GM23338 (cell line): ENCODE measurements at regions not wholly inside any gene's neighbourhood (a gene's known extent, or its start where the extent isn't known, plus 50 kb on each side); places are given as distances from the start of the nearest gene placed in this dataset.

Experiments used
- ATAC-seq: fragments of 200-7000 bp; cut with Tn5 transposase; 3 replicates; pipeline ENCODE4 v1.9.1; 2020
- DNase-seq: peaks from one replicate; pipeline ENCODE4 v3.0.0-alpha.2; 2015; ENCODE audit warnings: low spot score
- H2AFZ ChIP-seq: fragments of 200-600 bp; sonication (generic); 2 replicates; pipeline ENCODE4 v1.8.0; 2016; ENCODE audit warnings: antibody characterized with exemption, mild to moderate bottlenecking, moderate library complexity
- H3F3A ChIP-seq: fragments of 200-600 bp; sonication (generic); replicated peaks from 2 replicates; pipeline ENCODE4 v1.8.0; 2017; ENCODE audit warnings: antibody characterized with exemption, mixed run types, low read depth
- H3K27ac ChIP-seq: fragments of 200-600 bp; sonication (generic); 2 replicates; pipeline ENCODE4 v1.6.1; 2016; ENCODE audit warnings: low read depth
- H3K27me3 ChIP-seq: fragments of 200-600 bp; sonication (generic); 2 replicates; pipeline ENCODE4 v1.8.0; 2016; ENCODE audit warnings: mild to moderate bottlenecking, mixed run types, moderate library complexity; ENCODE audit not compliant: insufficient read depth
- H3K36me3 ChIP-seq: fragments of 200-600 bp; sonication (generic); 2 replicates; pipeline ENCODE4 v1.8.0; 2016; ENCODE audit warnings: mild to moderate bottlenecking; ENCODE audit not compliant: insufficient read depth
- H3K4me1 ChIP-seq: fragments of 200-600 bp; sonication (generic); 2 replicates; pipeline ENCODE4 v1.8.0; 2016; ENCODE audit warnings: mild to moderate bottlenecking, moderate library complexity; ENCODE audit not compliant: insufficient read depth
- H3K4me2 ChIP-seq: fragments of 200-600 bp; sonication (generic); 2 replicates; pipeline ENCODE4 v1.7.1; 2017; ENCODE audit warnings: mixed run types
- H3K4me3 ChIP-seq: fragments of 200-600 bp; sonication (generic); 2 replicates; pipeline ENCODE4 v1.6.1; 2016; ENCODE audit warnings: mixed run types
- H3K79me2 ChIP-seq: fragments of 200-600 bp; sonication (generic); replicated peaks from 2 replicates; pipeline ENCODE4 v1.8.0; 2017; ENCODE audit warnings: mild to moderate bottlenecking; ENCODE audit not compliant: insufficient read depth
- H3K9me2 ChIP-seq: fragments of 200-600 bp; sonication (generic); 2 replicates; pipeline ENCODE4 v1.8.0; 2017; ENCODE audit not compliant: insufficient read depth
- H4K20me1 ChIP-seq: fragments of 200-600 bp; sonication (generic); replicated peaks from 2 replicates; pipeline ENCODE4 v1.8.0; 2017; ENCODE audit warnings: mild to moderate bottlenecking; ENCODE audit not compliant: insufficient read depth
- H3K27ac Mint-ChIP-seq: 2 replicates; pipeline ENCODE4 v1.8.0; 2020; ENCODE audit warnings: inconsistent platforms, mild to moderate bottlenecking, moderate library complexity, mixed read lengths
- H3K27me3 Mint-ChIP-seq: 3 replicates; pipeline ENCODE4 v1.8.0; 2022; ENCODE audit warnings: low read depth, mild to moderate bottlenecking, moderate library complexity, mixed read lengths, inconsistent platforms; ENCODE audit not compliant: insufficient read depth, poor library complexity
- H3K36me3 Mint-ChIP-seq: 3 replicates; pipeline ENCODE4 v1.8.0; 2021; ENCODE audit warnings: low read depth, mild to moderate bottlenecking, inconsistent platforms, moderate library complexity, mixed read lengths
- H3K4me1 Mint-ChIP-seq: 3 replicates; pipeline ENCODE4 v1.8.0; 2020; ENCODE audit warnings: mild to moderate bottlenecking, inconsistent platforms, mixed read lengths
- H3K4me3 Mint-ChIP-seq: 3 replicates; pipeline ENCODE4 v1.8.0; 2021; ENCODE audit warnings: moderate library complexity, mild to moderate bottlenecking, inconsistent platforms, mixed read lengths
- H3K9me3 Mint-ChIP-seq: 3 replicates; pipeline ENCODE4 v1.8.0; 2020; ENCODE audit warnings: moderate library complexity, mild to moderate bottlenecking, inconsistent platforms, mixed read lengths
- CREB1 ChIP-seq: fragments of 250-450 bp; sonication (Bioruptor Pico); IDR thresholded peaks from 2 replicates; pipeline ENCODE4 v1.5.0; 2020; ENCODE audit warnings: low read depth, mild to moderate bottlenecking, moderate library complexity
- ETS1 ChIP-seq: IDR thresholded peaks from 2 replicates; pipeline ENCODE4 v1.6.1; 2016; ENCODE audit warnings: antibody characterized with exemption
- EZH2 ChIP-seq: fragments of 200-600 bp; sonication (generic); IDR thresholded peaks from one replicate; pipeline ENCODE4 v1.8.0; 2017; ENCODE audit warnings: antibody characterized with exemption, mild to moderate bottlenecking, low read depth; ENCODE audit not compliant: unreplicated experiment
- EZH2phosphoT487 ChIP-seq: fragments of 200-600 bp; sonication (generic); IDR thresholded peaks from one replicate; pipeline ENCODE4 v1.8.1; 2018; ENCODE audit warnings: antibody characterized with exemption; ENCODE audit not compliant: unreplicated experiment
- JUNB ChIP-seq: IDR thresholded peaks from one replicate; pipeline ENCODE4 v1.6.1; 2016; ENCODE audit warnings: antibody characterized with exemption; ENCODE audit not compliant: unreplicated experiment
- NANOG ChIP-seq: IDR thresholded peaks from 2 replicates; pipeline ENCODE4 v1.6.1; 2016; ENCODE audit warnings: antibody characterized with exemption, borderline replicate concordance
- POLR2AphosphoS5 ChIP-seq: IDR thresholded peaks from 2 replicates; pipeline ENCODE4 v1.6.1; 2016; ENCODE audit warnings: antibody characterized with exemption, low read depth
- STAT1 ChIP-seq: IDR thresholded peaks from one replicate; pipeline ENCODE4 v1.6.1; 2016; ENCODE audit warnings: antibody characterized with exemption; ENCODE audit not compliant: unreplicated experiment
- ZNF114 ChIP-seq: fragments of 250-450 bp; sonication (Bioruptor Pico); IDR thresholded peaks from 2 replicates; pipeline ENCODE4 v1.5.0; 2020; ENCODE audit warnings: mild to moderate bottlenecking, moderate library complexity
- ZNF331 ChIP-seq: fragments of 250-450 bp; sonication (Bioruptor Pico); IDR thresholded peaks from 2 replicates; pipeline ENCODE4 v1.5.0; 2020; ENCODE audit warnings: low read depth, mild to moderate bottlenecking, moderate library complexity
- TF ChIP-seq, protein P1 (sequence below), 2 experiments: fragments of 200-600 bp in 1 of 2; sonication (generic) in 1 of 2; conservative IDR thresholded peaks; 2 replicates each; pipeline versions ENCODE4 v1.5.1 to v1.6.1; 2016 to 2017; ENCODE audit warnings: antibody characterized with exemption in 2 of 2, low read depth in 2 of 2, mild to moderate bottlenecking in 2 of 2, moderate library complexity in 1 of 2
- TF ChIP-seq, protein P2 (sequence below): IDR thresholded peaks from one replicate; pipeline ENCODE4 v1.6.1; 2018; ENCODE audit warnings: antibody characterized with exemption; ENCODE audit not compliant: unreplicated experiment
- TF ChIP-seq, protein P3 (sequence below): fragments of 250-450 bp; sonication (Bioruptor Pico); IDR thresholded peaks from 2 replicates; pipeline ENCODE4 v1.5.0; 2020; ENCODE audit warnings: mild to moderate bottlenecking, moderate library complexity

DNA sequence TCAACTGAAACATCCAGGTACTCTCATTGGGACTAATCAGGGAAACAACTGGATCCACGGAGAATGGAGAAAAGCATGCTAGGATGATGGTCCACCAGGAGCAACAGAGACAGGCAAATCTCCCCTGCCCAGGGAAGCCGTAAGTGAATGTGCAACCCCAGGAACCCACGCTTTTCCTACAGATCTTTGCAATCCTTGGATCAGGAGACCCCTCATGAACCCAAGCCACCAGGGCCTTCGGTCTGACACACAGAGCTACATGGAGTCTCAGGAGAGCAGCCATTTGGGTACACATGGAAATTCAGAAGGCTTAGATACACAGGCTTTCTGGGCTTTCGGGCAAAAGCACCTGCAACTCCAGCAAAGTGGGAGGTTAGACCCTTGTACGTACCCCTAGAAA, 122.1 kb upstream of the PTCHD4 start:
- H3K27me3 Mint-ChIP-seq, result peaks cover 2% of the 10 kb centered on the region
- ATAC-seq (no peak), DNase-seq (no peak)
- H3K36me3 ChIP-seq, result no peaks in the 10 kb centered on the region
- no peak for TF ChIP-seq ZNF114 (CRISPR knock-in tag)
- no peak for TF ChIP-seq NANOG
- TF ChIP-seq STAT1, result no peak
- TF ChIP-seq POLR2AphosphoS5, result no peak
- TF ChIP-seq EZH2phosphoT487, result no peak
- TF ChIP-seq, protein P1, sequence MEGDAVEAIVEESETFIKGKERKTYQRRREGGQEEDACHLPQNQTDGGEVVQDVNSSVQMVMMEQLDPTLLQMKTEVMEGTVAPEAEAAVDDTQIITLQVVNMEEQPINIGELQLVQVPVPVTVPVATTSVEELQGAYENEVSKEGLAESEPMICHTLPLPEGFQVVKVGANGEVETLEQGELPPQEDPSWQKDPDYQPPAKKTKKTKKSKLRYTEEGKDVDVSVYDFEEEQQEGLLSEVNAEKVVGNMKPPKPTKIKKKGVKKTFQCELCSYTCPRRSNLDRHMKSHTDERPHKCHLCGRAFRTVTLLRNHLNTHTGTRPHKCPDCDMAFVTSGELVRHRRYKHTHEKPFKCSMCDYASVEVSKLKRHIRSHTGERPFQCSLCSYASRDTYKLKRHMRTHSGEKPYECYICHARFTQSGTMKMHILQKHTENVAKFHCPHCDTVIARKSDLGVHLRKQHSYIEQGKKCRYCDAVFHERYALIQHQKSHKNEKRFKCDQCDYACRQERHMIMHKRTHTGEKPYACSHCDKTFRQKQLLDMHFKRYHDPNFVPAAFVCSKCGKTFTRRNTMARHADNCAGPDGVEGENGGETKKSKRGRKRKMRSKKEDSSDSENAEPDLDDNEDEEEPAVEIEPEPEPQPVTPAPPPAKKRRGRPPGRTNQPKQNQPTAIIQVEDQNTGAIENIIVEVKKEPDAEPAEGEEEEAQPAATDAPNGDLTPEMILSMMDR (conservative IDR thresholded peaks at IDR 0.05; ENCODE audit: low read depth in 2 of 2), result no peak
- no peak for TF ChIP-seq ZNF331 (CRISPR knock-in tag)
- no peak for TF ChIP-seq EZH2
- TF ChIP-seq CREB1 (CRISPR knock-in tag), result no peak
- no peak for TF ChIP-seq JUNB
- TF ChIP-seq ETS1, result no peak
- TF ChIP-seq, protein P2, sequence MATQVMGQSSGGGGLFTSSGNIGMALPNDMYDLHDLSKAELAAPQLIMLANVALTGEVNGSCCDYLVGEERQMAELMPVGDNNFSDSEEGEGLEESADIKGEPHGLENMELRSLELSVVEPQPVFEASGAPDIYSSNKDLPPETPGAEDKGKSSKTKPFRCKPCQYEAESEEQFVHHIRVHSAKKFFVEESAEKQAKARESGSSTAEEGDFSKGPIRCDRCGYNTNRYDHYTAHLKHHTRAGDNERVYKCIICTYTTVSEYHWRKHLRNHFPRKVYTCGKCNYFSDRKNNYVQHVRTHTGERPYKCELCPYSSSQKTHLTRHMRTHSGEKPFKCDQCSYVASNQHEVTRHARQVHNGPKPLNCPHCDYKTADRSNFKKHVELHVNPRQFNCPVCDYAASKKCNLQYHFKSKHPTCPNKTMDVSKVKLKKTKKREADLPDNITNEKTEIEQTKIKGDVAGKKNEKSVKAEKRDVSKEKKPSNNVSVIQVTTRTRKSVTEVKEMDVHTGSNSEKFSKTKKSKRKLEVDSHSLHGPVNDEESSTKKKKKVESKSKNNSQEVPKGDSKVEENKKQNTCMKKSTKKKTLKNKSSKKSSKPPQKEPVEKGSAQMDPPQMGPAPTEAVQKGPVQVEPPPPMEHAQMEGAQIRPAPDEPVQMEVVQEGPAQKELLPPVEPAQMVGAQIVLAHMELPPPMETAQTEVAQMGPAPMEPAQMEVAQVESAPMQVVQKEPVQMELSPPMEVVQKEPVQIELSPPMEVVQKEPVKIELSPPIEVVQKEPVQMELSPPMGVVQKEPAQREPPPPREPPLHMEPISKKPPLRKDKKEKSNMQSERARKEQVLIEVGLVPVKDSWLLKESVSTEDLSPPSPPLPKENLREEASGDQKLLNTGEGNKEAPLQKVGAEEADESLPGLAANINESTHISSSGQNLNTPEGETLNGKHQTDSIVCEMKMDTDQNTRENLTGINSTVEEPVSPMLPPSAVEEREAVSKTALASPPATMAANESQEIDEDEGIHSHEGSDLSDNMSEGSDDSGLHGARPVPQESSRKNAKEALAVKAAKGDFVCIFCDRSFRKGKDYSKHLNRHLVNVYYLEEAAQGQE, result no peak
- TF ChIP-seq, protein P3, sequence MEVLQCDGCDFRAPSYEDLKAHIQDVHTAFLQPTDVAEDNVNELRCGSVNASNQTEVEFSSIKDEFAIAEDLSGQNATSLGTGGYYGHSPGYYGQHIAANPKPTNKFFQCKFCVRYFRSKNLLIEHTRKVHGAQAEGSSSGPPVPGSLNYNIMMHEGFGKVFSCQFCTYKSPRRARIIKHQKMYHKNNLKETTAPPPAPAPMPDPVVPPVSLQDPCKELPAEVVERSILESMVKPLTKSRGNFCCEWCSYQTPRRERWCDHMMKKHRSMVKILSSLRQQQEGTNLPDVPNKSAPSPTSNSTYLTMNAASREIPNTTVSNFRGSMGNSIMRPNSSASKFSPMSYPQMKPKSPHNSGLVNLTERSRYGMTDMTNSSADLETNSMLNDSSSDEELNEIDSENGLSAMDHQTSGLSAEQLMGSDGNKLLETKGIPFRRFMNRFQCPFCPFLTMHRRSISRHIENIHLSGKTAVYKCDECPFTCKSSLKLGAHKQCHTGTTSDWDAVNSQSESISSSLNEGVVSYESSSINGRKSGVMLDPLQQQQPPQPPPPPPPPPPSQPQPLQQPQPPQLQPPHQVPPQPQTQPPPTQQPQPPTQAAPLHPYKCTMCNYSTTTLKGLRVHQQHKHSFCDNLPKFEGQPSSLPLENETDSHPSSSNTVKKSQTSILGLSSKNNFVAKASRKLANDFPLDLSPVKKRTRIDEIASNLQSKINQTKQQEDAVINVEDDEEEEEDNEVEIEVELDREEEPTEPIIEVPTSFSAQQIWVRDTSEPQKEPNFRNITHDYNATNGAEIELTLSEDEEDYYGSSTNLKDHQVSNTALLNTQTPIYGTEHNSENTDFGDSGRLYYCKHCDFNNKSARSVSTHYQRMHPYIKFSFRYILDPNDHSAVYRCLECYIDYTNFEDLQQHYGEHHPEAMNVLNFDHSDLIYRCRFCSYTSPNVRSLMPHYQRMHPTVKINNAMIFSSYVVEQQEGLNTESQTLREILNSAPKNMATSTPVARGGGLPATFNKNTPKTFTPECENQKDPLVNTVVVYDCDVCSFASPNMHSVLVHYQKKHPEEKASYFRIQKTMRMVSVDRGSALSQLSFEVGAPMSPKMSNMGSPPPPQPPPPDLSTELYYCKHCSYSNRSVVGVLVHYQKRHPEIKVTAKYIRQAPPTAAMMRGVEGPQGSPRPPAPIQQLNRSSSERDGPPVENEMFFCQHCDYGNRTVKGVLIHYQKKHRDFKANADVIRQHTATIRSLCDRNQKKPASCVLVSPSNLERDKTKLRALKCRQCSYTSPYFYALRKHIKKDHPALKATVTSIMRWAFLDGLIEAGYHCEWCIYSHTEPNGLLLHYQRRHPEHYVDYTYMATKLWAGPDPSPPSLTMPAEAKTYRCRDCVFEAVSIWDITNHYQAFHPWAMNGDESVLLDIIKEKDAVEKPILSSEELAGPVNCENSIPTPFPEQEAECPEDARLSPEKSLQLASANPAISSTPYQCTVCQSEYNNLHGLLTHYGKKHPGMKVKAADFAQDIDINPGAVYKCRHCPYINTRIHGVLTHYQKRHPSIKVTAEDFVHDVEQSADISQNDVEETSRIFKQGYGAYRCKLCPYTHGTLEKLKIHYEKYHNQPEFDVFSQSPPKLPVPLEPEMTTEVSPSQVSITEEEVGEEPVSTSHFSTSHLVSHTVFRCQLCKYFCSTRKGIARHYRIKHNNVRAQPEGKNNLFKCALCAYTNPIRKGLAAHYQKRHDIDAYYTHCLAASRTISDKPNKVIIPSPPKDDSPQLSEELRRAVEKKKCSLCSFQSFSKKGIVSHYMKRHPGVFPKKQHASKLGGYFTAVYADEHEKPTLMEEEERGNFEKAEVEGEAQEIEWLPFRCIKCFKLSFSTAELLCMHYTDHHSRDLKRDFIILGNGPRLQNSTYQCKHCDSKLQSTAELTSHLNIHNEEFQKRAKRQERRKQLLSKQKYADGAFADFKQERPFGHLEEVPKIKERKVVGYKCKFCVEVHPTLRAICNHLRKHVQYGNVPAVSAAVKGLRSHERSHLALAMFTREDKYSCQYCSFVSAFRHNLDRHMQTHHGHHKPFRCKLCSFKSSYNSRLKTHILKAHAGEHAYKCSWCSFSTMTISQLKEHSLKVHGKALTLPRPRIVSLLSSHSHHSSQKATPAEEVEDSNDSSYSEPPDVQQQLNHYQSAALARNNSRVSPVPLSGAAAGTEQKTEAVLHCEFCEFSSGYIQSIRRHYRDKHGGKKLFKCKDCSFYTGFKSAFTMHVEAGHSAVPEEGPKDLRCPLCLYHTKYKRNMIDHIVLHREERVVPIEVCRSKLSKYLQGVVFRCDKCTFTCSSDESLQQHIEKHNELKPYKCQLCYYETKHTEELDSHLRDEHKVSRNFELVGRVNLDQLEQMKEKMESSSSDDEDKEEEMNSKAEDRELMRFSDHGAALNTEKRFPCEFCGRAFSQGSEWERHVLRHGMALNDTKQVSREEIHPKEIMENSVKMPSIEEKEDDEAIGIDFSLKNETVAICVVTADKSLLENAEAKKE (CRISPR knock-in tag), result no peak
- peaks cover 2% of the 10 kb centered on the region; the same call in 1 of the 3 replicates for H3K4me1 Mint-ChIP-seq
- H3K4me3 ChIP-seq, result no peak overlapping the region
- H3F3A ChIP-seq, result no peaks in the 10 kb centered on the region
- no peak overlapping the region for H3K4me2 ChIP-seq
- no peak overlapping the region for H3K27ac ChIP-seq
- peaks cover 17% of the 10 kb centered on the region; the same call in 2 of the 3 replicates for H3K36me3 Mint-ChIP-seq
- H4K20me1 ChIP-seq, result no peaks in the 10 kb centered on the region
- H3K79me2 ChIP-seq, result no peaks in the 10 kb centered on the region
- H2AFZ ChIP-seq, result no peak overlapping the region; the same call in 1 of the 2 replicates
- H3K27ac Mint-ChIP-seq, result no peak overlapping the region
- peaks cover 22% of the 10 kb centered on the region for H3K9me3 Mint-ChIP-seq
- no peak overlapping the region for H3K4me3 Mint-ChIP-seq
- no peaks in the 10 kb centered on the region; the same call in none of the 2 replicates for H3K9me2 ChIP-seq
- H3K27me3 ChIP-seq, result no peaks in the 10 kb centered on the region
- H3K4me1 ChIP-seq, result peaks cover 9% of the 10 kb centered on the region; the same call in 1 of the 2 replicates
